ENCODE measurements at regions not wholly inside any gene's neighbourhood (a gene's known extent, or its start where the extent isn't known, plus 50 kb on each side); places are given as distances from the start of the nearest gene placed in this dataset.
A peak's percentile ranks its signal among the peaks of the same experiment; 100 is the strongest.

GRCh38 chr4:98786866-98787265 lies 128.5 kb upstream of the TSPAN5 start:
- Mint-ChIP-seq H3K36me3 (peaks cover 0 to 6% (median 0%) of the 10 kb centered on the region in 3 donors), H3K4me1 (no peaks in the 10 kb centered on the region), H3K27ac (no peak overlapping the region), H3K27me3 (peaks cover 0 to 6% (median 0%) of the 10 kb centered on the region in 5 donors), H3K9me3 (peaks cover 0 to 4% (median 0%) of the 10 kb centered on the region in 9 donors), H3K4me3 (no peak overlapping the region)
- DNase-seq (no peak), ATAC-seq (no peak)
- POLR2A ChIA-PET, result no interaction called here

GRCh38 chr4:98784947-98785706 lies 126.7 kb upstream of the TSPAN5 start:
- H3K4me1 Mint-ChIP-seq, result no peaks in the 10 kb centered on the region
- H3K4me3 Mint-ChIP-seq, result no peak overlapping the region
- peaks cover 0 to 4% (median 0%) of the 10 kb centered on the region in 9 donors for H3K9me3 Mint-ChIP-seq
- no peak overlapping the region for H3K27ac Mint-ChIP-seq
- DNase-seq, result no peak
- H3K36me3 Mint-ChIP-seq, result peaks cover 0 to 6% (median 0%) of the 10 kb centered on the region in 3 donors
- no peak for ATAC-seq
- POLR2A ChIA-PET, result no interaction called here
- H3K27me3 Mint-ChIP-seq, result peaks cover 0 to 6% (median 0%) of the 10 kb centered on the region in 5 donors

GRCh38 chr4:98781641-98782357 lies 123.4 kb upstream of the TSPAN5 start:
- Mint-ChIP-seq H3K27me3 (peaks cover 0 to 6% (median 0%) of the 10 kb centered on the region in 5 donors), H3K4me1 (peaks cover 0 to 2% (median 0%) of the 10 kb centered on the region in 4 donors), H3K4me3 (no peak overlapping the region), H3K36me3 (no peaks in the 10 kb centered on the region), H3K9me3 (no peaks in the 10 kb centered on the region), H3K27ac (no peak overlapping the region)
- no peak for DNase-seq
- ATAC-seq, result no peak
- POLR2A ChIA-PET, result no interaction called here

GRCh38 chr4:98780926-98781325 lies 122.5 kb upstream of the TSPAN5 start:
- Mint-ChIP-seq H3K27ac (no peak overlapping the region), H3K27me3 (peaks cover 0 to 6% (median 0%) of the 10 kb centered on the region in 5 donors), H3K4me3 (no peak overlapping the region), H3K9me3 (no peaks in the 10 kb centered on the region), H3K36me3 (no peaks in the 10 kb centered on the region), H3K4me1 (peaks cover 0 to 2% (median 0%) of the 10 kb centered on the region in 4 donors)
- ATAC-seq (no peak), DNase-seq (no peak)
- POLR2A ChIA-PET, result no interaction called here

- Mint-ChIP-seq H3K27me3 (peaks cover 0 to 6% (median 0%) of the 10 kb centered on the region in 5 donors), H3K4me3 (no peak overlapping the region), H3K27ac (peak overlapping the region in 1 of 10 donors; percentile 20), H3K36me3 (no peaks in the 10 kb centered on the region), H3K9me3 (no peaks in the 10 kb centered on the region), H3K4me1 (peaks cover 0 to 2% (median 0%) of the 10 kb centered on the region in 4 donors)
- DNase-seq (no peak), ATAC-seq (no peak)
- POLR2A ChIA-PET, result no interaction called here
These were observed 120.7 kb upstream of the TSPAN5 start for GRCh38 chr4:98779088-98779487.

GRCh38 chr4:98778206-98778605 lies 119.8 kb upstream of the TSPAN5 start:
- Mint-ChIP-seq H3K9me3 (no peaks in the 10 kb centered on the region), H3K4me3 (no peak overlapping the region), H3K27ac (no peak overlapping the region), H3K4me1 (peaks cover 0 to 2% (median 0%) of the 10 kb centered on the region in 4 donors), H3K36me3 (no peaks in the 10 kb centered on the region), H3K27me3 (peaks cover 0 to 6% (median 0%) of the 10 kb centered on the region in 5 donors)
- ATAC-seq (no peak), DNase-seq (no peak)
- POLR2A ChIA-PET, result no interaction called here

- POLR2A ChIA-PET, result no interaction called here
- DNase-seq, result no peak
- H3K27me3 Mint-ChIP-seq, result no peaks in the 10 kb centered on the region
- no peaks in the 10 kb centered on the region for H3K36me3 Mint-ChIP-seq
- ATAC-seq, result no peak
- peaks cover 0 to 2% (median 0%) of the 10 kb centered on the region in 4 donors for H3K4me1 Mint-ChIP-seq
- H3K4me3 Mint-ChIP-seq, result no peak overlapping the region
- H3K27ac Mint-ChIP-seq, result no peak overlapping the region
- H3K9me3 Mint-ChIP-seq, result peaks cover 0 to 6% (median 0%) of the 10 kb centered on the region in 9 donors
These were observed 117.3 kb upstream of the TSPAN5 start for GRCh38 chr4:98775672-98776071.

- Mint-ChIP-seq H3K27me3 (no peaks in the 10 kb centered on the region), H3K27ac (no peak overlapping the region), H3K36me3 (peaks cover 0 to 15% (median 7%) of the 10 kb centered on the region in 3 donors), H3K4me3 (no peak overlapping the region), H3K4me1 (no peaks in the 10 kb centered on the region), H3K9me3 (peaks cover 0 to 23% (median 4%) of the 10 kb centered on the region in 9 donors)
- DNase-seq, result no peak
- ATAC-seq, result no peak
- POLR2A ChIA-PET, result no interaction called here
These were observed 115.2 kb upstream of the TSPAN5 start for GRCh38 chr4:98773638-98774037.

GRCh38 chr4:98771959-98772632 lies 113.7 kb upstream of the TSPAN5 start:
- Mint-ChIP-seq H3K4me3 (no peak overlapping the region), H3K36me3 (peaks cover 0 to 15% (median 11%) of the 10 kb centered on the region in 3 donors), H3K27me3 (no peaks in the 10 kb centered on the region), H3K9me3 (peaks cover 0 to 28% (median 10%) of the 10 kb centered on the region in 9 donors), H3K4me1 (no peaks in the 10 kb centered on the region), H3K27ac (no peak overlapping the region)
- DNase-seq, result no peak
- ATAC-seq, result no peak
- POLR2A ChIA-PET, result no interaction called here

GRCh38 chr4:98765771-98766170 lies 107.4 kb upstream of the TSPAN5 start:
- no peak overlapping the region for H3K27ac Mint-ChIP-seq
- DNase-seq (no peak), ATAC-seq (no peak)
- H3K36me3 Mint-ChIP-seq, result peaks cover 0 to 33% (median 23%) of the 10 kb centered on the region in 3 donors
- no peaks in the 10 kb centered on the region for H3K27me3 Mint-ChIP-seq
- H3K9me3 Mint-ChIP-seq, result peaks cover 11 to 43% (median 22%) of the 10 kb centered on the region in 9 donors
- POLR2A ChIA-PET, result no interaction called here
- no peaks in the 10 kb centered on the region for H3K4me1 Mint-ChIP-seq
- no peak overlapping the region for H3K4me3 Mint-ChIP-seq

- H3K27ac Mint-ChIP-seq, result peak overlapping the region in 1 of 10 donors; percentile 68
- no peak for DNase-seq
- H3K27me3 Mint-ChIP-seq, result no peaks in the 10 kb centered on the region
- no peak overlapping the region for H3K4me3 Mint-ChIP-seq
- ATAC-seq, result no peak
- POLR2A ChIA-PET, result no interaction called here
- no peaks in the 10 kb centered on the region for H3K36me3 Mint-ChIP-seq
- H3K9me3 Mint-ChIP-seq, result peaks cover 0 to 2% (median 0%) of the 10 kb centered on the region in 9 donors
- peaks cover 2 to 7% (median 5%) of the 10 kb centered on the region in 4 donors for H3K4me1 Mint-ChIP-seq
These were observed 99.8 kb upstream of the TSPAN5 start for GRCh38 chr4:98758182-98758581.

- Mint-ChIP-seq H3K4me1 (peaks cover under 1 to 3% (median 1%) of the 10 kb centered on the region in 4 donors), H3K27me3 (no peaks in the 10 kb centered on the region), H3K27ac (no peak overlapping the region), H3K9me3 (no peaks in the 10 kb centered on the region), H3K36me3 (no peaks in the 10 kb centered on the region), H3K4me3 (no peak overlapping the region)
- POLR2A ChIA-PET, result no interaction called here
- DNase-seq (no peak), ATAC-seq (no peak)
These were observed 96.3 kb upstream of the TSPAN5 start for GRCh38 chr4:98754736-98755135.

GRCh38 chr4:98749206-98749605 lies 90.8 kb upstream of the TSPAN5 start:
- ATAC-seq (no peak), DNase-seq (no peak)
- Mint-ChIP-seq H3K9me3 (no peaks in the 10 kb centered on the region), H3K4me1 (peaks cover 0 to 5% (median 2%) of the 10 kb centered on the region in 4 donors), H3K27me3 (no peaks in the 10 kb centered on the region), H3K4me3 (no peak overlapping the region), H3K36me3 (no peaks in the 10 kb centered on the region), H3K27ac (no peak overlapping the region)
- POLR2A ChIA-PET, result no interaction called here
